Endothelial cell (in vitro differentiated cells): ENCODE measurements at regions not wholly inside any gene's neighbourhood (a gene's known extent, or its start where the extent isn't known, plus 50 kb on each side); places are given as distances from the start of the nearest gene placed in this dataset.
A peak's percentile ranks its signal among the peaks of the same experiment; 100 is the strongest.

ENCODE experiments used
- DNase-seq: peaks from one replicate; pipeline ENCODE4 v3.0.0; 2021; ENCODE audit warnings: low spot score
- H3K27ac Mint-ChIP-seq: one replicate; pipeline ENCODE4 v1.8.0; 2021; ENCODE audit warnings: mixed read lengths, inconsistent platforms; ENCODE audit not compliant: unreplicated experiment
- H3K27me3 Mint-ChIP-seq: one replicate; pipeline ENCODE4 v1.8.0; 2021; ENCODE audit warnings: mild to moderate bottlenecking, moderate library complexity, mixed read lengths, inconsistent platforms; ENCODE audit not compliant: unreplicated experiment
- H3K36me3 Mint-ChIP-seq: one replicate; pipeline ENCODE4 v1.8.0; 2021; ENCODE audit warnings: mild to moderate bottlenecking, low read depth, mixed read lengths, inconsistent platforms; ENCODE audit not compliant: unreplicated experiment
- H3K4me1 Mint-ChIP-seq: one replicate; pipeline ENCODE4 v1.8.0; 2021; ENCODE audit warnings: mild to moderate bottlenecking, mixed read lengths, inconsistent platforms; ENCODE audit not compliant: unreplicated experiment
- H3K4me3 Mint-ChIP-seq: one replicate; pipeline ENCODE4 v1.8.0; 2021; ENCODE audit warnings: mild to moderate bottlenecking, mixed read lengths, inconsistent platforms; ENCODE audit not compliant: unreplicated experiment
- H3K9me3 Mint-ChIP-seq: one replicate; pipeline ENCODE4 v1.8.0; 2021; ENCODE audit warnings: mixed read lengths, inconsistent platforms; ENCODE audit not compliant: unreplicated experiment
- TF ChIP-seq, protein P1 (sequence below): fragments of 200-600 bp; sonication (generic); IDR thresholded peaks from one replicate; pipeline ENCODE4 v1.5.0; 2021; ENCODE audit warnings: antibody characterized with exemption; ENCODE audit not compliant: unreplicated experiment

DNA sequence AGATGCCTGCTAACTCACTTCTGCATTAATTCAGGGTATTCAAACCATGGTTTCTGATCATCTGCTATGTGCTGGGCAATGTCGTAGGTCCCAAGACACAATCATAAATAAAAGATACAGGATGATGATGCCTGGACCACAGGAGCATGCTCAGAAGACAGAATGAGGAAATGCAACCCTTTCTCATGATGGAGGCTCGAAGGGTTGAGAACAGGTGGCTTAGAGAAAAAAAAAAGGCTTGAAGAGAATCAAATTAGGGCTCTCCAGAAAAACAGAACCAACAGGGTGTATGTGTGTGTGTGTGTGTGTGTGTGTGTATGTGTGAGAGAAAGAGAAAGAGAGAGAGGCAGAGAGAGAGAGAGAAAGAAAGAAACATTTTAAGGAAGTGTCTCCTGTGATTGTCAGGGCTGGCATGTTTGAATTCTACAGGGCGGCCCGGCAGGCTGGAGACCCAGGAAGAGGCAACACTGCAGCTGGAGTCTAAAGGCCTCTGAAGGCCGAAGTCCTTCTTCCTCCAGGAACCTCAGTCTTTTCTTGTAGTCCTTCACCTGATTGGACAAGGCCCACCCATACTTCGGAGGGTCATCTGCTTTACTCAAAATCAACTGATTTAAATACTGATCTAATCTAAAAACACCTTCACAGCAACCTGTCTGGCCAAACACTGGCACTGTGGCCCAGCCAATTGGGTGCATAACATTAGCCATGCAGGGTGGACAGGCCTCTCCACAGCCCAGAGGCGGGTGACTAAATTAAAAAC is 143.8 kb downstream of the ERMARD start:
- Mint-ChIP-seq H3K27ac (no peak overlapping the region), H3K4me3 (no peak overlapping the region), H3K36me3 (peaks cover 24% of the 10 kb centered on the region), H3K4me1 (peaks cover 23% of the 10 kb centered on the region), H3K27me3 (peaks cover 36% of the 10 kb centered on the region), H3K9me3 (no peaks in the 10 kb centered on the region)
- DNase-seq = no peak
- TF ChIP-seq, protein P1, sequence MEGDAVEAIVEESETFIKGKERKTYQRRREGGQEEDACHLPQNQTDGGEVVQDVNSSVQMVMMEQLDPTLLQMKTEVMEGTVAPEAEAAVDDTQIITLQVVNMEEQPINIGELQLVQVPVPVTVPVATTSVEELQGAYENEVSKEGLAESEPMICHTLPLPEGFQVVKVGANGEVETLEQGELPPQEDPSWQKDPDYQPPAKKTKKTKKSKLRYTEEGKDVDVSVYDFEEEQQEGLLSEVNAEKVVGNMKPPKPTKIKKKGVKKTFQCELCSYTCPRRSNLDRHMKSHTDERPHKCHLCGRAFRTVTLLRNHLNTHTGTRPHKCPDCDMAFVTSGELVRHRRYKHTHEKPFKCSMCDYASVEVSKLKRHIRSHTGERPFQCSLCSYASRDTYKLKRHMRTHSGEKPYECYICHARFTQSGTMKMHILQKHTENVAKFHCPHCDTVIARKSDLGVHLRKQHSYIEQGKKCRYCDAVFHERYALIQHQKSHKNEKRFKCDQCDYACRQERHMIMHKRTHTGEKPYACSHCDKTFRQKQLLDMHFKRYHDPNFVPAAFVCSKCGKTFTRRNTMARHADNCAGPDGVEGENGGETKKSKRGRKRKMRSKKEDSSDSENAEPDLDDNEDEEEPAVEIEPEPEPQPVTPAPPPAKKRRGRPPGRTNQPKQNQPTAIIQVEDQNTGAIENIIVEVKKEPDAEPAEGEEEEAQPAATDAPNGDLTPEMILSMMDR = no peak

DNA sequence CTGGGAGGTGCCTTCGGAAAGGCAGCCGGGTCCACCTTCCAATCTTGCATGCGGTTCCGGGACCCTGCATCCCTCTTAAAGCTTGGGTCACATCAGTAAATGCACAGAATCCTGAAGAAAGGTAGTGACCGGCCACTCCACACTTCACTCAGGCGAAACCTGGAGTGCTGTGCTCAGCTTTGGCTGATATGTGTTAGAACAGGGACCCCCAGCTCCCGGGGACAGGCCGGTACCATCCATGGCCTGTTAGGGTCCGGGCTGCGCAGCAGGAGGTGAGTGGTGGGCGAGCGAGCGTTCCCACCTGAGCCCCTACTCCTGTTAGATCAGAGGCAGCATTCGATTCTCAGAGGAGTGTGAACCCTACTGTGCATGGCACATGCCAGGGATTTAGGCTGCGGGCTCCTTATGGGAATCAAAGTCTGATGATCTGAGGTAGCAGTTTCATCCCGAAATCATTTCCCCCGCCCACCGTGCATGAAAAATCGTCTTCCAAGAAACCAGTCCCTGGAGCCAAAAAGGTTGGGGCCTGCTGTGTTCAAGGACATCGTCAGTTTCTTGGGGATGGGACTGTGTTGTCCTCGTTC is 143.0 kb downstream of the ERMARD start:
- no peak for DNase-seq
- Mint-ChIP-seq H3K27ac (no peak overlapping the region), H3K4me1 (peaks cover 18% of the 10 kb centered on the region)

DNA sequence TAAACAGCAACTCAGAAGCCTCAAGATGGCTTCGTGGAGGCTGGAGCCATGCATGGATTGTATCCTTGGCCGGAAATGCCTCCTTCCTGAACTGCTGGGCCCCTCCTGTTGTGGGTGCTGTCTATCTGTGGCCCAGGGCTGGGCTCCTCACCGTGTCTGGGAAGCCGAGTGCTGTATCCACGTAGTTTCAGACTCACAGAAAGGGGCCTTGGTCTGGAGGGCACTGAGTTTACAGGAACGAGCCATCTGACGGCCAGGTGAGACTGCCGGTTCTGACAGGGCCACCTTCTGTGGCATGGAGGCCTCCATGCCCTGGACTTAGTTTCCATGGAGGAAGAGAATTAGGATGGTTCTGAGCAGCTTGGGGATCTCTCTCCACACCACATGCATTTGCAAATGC is 142.2 kb downstream of the ERMARD start:
- H3K27me3 Mint-ChIP-seq = peaks cover 34% of the 10 kb centered on the region
- no peak for DNase-seq
- H3K36me3 Mint-ChIP-seq = peaks cover 23% of the 10 kb centered on the region
- no peaks in the 10 kb centered on the region for H3K9me3 Mint-ChIP-seq
- peaks cover 14% of the 10 kb centered on the region for H3K4me1 Mint-ChIP-seq
- peak overlapping the region; percentile 67 for H3K27ac Mint-ChIP-seq
- TF ChIP-seq, protein P1 = no peak
- H3K4me3 Mint-ChIP-seq = no peak overlapping the region

More for the DNA sequence above, 143.0 kb downstream of the ERMARD start:
- H3K36me3 Mint-ChIP-seq = peaks cover 24% of the 10 kb centered on the region
- H3K4me3 Mint-ChIP-seq = no peak overlapping the region
- TF ChIP-seq, protein P1 = no peak
- H3K9me3 Mint-ChIP-seq = no peaks in the 10 kb centered on the region
- H3K27me3 Mint-ChIP-seq = peaks cover 34% of the 10 kb centered on the region

DNA sequence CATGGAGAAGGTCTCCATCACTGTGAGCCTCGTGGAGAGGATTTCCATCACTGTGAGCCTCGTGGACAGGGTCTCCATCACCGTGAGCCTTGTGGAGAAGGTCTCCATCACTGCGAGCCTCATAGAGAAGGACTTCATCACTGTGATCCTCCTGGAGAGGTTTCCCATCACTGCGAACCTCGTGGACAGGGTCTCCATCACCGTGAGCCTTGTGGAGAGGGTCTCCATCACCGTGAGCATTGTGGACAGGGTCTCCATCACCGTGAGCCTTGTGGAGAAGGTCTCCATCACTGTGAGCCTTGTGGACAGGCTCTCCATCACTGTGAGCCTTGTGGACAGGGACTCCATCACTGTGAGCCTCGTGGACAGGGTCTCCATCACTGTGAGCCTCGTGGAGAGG is 140.4 kb downstream of the ERMARD start:
- Mint-ChIP-seq H3K9me3 (no peaks in the 10 kb centered on the region), H3K27ac (no peak overlapping the region), H3K4me1 (peaks cover 4% of the 10 kb centered on the region), H3K27me3 (peaks cover 22% of the 10 kb centered on the region), H3K4me3 (no peak overlapping the region), H3K36me3 (peaks cover 10% of the 10 kb centered on the region)
- DNase-seq = no peak
- TF ChIP-seq, protein P1 = no peak

DNA sequence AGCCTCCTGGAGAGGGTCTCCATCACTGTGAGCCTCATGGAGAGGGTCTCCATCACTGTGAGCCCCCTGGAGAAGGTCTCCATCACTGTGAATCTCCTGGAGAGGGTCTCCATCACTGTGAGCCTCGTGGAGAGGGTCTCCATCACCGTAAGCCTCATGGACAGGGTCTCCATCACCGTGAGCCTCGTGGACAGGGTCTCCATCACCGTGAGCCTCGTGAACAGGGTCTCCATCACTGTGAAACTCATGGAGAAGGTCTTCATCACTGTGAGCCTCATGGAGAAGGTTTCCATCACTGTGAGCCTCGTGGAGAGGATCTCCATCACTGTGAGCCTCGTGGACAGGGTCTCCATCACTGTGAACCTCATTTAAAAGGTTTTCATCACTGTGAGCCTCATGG is 140.0 kb downstream of the ERMARD start:
- Mint-ChIP-seq H3K27ac (no peak overlapping the region), H3K9me3 (no peaks in the 10 kb centered on the region), H3K27me3 (peaks cover 22% of the 10 kb centered on the region), H3K4me3 (no peak overlapping the region), H3K4me1 (peaks cover 4% of the 10 kb centered on the region), H3K36me3 (peaks cover 10% of the 10 kb centered on the region)
- no peak for DNase-seq
- TF ChIP-seq, protein P1 = no peak
